ENCODE measurements at regions not wholly inside any gene's neighbourhood (a gene's known extent, or its start where the extent isn't known, plus 50 kb on each side); places are given as distances from the start of the nearest gene placed in this dataset.

DNA sequence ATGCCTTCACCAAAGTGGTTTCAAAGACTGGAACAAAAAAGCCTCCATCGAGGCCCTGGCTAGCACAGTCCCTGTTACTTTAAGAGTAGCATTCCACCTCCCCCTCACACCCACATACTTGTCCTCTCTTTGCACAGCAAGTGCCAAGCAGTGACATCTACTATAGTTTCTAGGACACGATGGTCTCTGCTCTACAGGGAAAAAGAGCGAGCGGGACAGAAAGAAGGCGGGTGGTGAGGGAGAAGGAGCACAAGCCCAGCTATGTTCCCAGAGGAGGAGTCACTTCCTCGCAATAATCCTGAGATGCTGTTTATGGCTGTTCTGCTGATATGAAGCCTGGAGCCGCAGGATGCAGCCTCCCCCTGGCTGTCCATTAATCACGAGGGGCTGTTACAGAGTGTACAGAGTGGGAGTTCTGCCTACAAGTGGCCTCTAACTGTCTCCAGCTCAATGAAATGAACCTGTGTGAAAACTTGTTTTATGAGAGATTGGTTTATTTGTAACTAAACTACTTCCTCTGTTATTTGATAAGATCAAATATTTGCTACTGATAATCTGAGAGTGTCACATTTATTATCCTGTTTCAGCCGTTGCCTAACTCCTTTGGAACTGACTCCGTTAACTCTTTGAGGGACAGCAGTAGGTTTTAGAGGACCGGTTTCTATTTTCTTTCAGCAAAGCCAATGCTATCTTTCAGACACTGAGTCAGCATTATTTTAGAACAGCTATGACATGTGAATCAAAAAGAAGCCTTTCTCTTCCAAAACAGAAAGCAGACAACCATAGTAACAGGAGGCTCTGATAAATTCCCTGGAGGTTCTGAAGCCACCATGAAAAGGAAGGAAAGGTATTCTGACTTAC is 208.0 kb downstream of the SPRY2 start:
- H3K27ac ChIP-seq = peak overlapping the region; percentile 68 to 85 (median 80)
- TF ChIP-seq, protein P1, sequence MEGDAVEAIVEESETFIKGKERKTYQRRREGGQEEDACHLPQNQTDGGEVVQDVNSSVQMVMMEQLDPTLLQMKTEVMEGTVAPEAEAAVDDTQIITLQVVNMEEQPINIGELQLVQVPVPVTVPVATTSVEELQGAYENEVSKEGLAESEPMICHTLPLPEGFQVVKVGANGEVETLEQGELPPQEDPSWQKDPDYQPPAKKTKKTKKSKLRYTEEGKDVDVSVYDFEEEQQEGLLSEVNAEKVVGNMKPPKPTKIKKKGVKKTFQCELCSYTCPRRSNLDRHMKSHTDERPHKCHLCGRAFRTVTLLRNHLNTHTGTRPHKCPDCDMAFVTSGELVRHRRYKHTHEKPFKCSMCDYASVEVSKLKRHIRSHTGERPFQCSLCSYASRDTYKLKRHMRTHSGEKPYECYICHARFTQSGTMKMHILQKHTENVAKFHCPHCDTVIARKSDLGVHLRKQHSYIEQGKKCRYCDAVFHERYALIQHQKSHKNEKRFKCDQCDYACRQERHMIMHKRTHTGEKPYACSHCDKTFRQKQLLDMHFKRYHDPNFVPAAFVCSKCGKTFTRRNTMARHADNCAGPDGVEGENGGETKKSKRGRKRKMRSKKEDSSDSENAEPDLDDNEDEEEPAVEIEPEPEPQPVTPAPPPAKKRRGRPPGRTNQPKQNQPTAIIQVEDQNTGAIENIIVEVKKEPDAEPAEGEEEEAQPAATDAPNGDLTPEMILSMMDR (IDR thresholded peaks at IDR 0.05) = no peak
- TF ChIP-seq EP300 (IDR thresholded peaks at IDR 0.05) (peak in 2 of 4 donors; percentile 67 to 81), POLR2A (IDR thresholded peaks at IDR 0.05) (peak in 3 of 4 donors; percentile 33 to 42 (median 36)), POLR2AphosphoS5 (IDR thresholded peaks at IDR 0.05) (peak; percentile 78 to 86)
- no peaks in the 10 kb centered on the region for H3K9me3 ChIP-seq
- H3K4me1 ChIP-seq = peaks cover 12 to 30% (median 26%) of the 10 kb centered on the region in 4 donors
- H3K36me3 ChIP-seq = no peaks in the 10 kb centered on the region
- ATAC-seq (ENCODE audit: low FRiP score in 2 of 2) (peak; percentile 86 to 94), DNase-seq (peak in 1 of 2 donors; percentile 76)
- no peaks in the 10 kb centered on the region for H3K27me3 ChIP-seq
- 15 to 17% methylated on average over 11 of the region's 11 CpGs for WGBS, 2 donors
- H3K4me3 ChIP-seq = peak overlapping the region in 3 of 4 donors; percentile 19 to 37 (median 26)

DNA sequence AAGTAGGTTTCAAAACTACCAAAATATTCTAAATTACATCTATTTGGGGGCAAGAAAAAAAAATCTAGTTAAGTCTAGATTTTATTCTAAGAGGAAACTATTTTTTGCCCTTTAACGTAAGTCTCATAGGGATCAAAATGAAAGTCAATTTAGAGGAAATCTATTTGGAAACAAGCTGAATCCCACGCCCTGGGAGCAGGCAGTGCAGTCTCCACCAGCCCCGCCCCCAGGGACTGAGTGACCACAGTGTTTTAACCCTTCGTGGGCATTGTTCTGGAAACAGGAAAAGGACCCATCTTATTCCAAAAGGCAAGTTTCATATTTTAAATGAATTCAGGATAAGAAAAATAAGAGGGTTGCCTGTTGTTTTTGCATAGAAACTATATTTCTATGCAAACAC is 209.7 kb downstream of the SPRY2 start:
- H3K27ac ChIP-seq = peak overlapping the region; percentile 50 to 83 (median 62)
- TF ChIP-seq EP300 (IDR thresholded peaks at IDR 0.05) (no peak), POLR2AphosphoS5 (IDR thresholded peaks at IDR 0.05) (peak in 1 of 2 donors; percentile 49)
- TF ChIP-seq, protein P1 (IDR thresholded peaks at IDR 0.05) = no peak
- H3K4me1 ChIP-seq = peaks cover 12 to 30% (median 26%) of the 10 kb centered on the region in 4 donors
- H3K27me3 ChIP-seq = no peaks in the 10 kb centered on the region
- H3K4me3 ChIP-seq = peak overlapping the region in 3 of 4 donors; percentile 25 to 38 (median 34)
- 5 to 7% methylated on average over 4 of the region's 4 CpGs for WGBS, 2 donors
- no peaks in the 10 kb centered on the region for H3K36me3 ChIP-seq
- DNase-seq (peak; percentile 49 to 87), ATAC-seq (ENCODE audit: low FRiP score in 2 of 2) (peak; percentile 60 to 70)
- H3K9me3 ChIP-seq = no peaks in the 10 kb centered on the region

DNA sequence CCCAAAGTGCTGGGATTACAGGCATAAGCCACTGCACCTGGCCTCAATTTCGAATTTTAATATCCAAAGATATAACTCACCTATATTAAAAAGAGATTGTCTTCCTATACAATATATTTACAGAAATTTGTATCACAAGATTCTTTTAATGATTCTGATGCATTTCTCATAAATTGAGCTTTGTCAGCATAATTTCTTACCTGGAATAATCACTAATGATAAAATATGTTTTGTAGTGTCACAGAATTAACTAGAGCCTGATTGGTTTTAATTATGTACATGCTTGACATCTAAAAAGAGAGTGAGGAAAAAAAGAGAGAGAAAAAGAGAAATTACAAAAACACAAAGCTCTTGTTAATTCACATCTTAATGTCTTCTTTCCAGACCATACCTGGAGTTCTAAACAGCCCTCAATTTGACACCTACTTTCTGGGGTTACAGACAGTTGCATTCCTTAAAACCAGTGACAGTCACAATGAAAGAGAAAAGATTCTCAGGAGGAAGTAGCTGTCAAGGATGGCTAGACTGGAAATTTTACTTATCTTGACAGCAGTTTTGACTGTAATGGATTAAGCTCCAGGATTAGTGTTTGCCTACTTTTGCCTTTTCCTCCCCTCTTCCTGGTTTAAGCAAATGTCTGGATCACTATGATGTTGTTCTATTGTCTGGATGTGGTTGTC is 214.4 kb downstream of the SPRY2 start:
- Histone ChIP-seq H3K27me3 (no peaks in the 10 kb centered on the region), H3K4me1 (peaks cover 2 to 7% (median 6%) of the 10 kb centered on the region in 4 donors), H3K27ac (no peak overlapping the region), H3K4me3 (no peak overlapping the region), H3K36me3 (no peaks in the 10 kb centered on the region), H3K9me3 (no peaks in the 10 kb centered on the region)
- 60 to 76% methylated on average over 1 of the region's 1 CpG for WGBS, 2 donors
- DNase-seq (no peak), ATAC-seq (ENCODE audit: low FRiP score in 2 of 2) (no peak)
- no peak for TF ChIP-seq POLR2AphosphoS5 (IDR thresholded peaks at IDR 0.05)
- TF ChIP-seq, protein P1 (IDR thresholded peaks at IDR 0.05) = no peak
- TF ChIP-seq EP300 (IDR thresholded peaks at IDR 0.05) = no peak
- TF ChIP-seq POLR2A (IDR thresholded peaks at IDR 0.05) = no peak

DNA sequence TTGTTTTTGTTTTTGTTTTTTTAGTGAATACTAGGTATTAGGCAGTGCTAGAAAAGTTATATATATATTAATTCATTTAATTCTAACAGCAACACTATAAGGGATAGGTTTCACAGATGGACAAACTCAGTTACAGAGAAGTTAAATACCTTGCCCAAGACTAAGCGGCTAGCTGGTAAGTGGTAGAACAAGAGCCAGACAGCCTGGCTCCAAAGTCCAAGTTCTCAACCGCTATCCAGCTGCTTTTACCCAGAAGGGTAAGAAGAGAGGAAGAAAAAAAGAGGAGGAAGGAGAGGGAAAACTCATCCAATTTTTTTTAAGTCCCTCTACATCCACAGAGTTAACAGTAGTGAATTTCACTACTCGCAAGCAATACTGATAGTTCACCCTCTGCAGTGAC is 217.0 kb downstream of the SPRY2 start:
- WGBS, 2 donors = 96 to 97% methylated on average over 3 of the region's 3 CpGs
- TF ChIP-seq EP300 (IDR thresholded peaks at IDR 0.05) = no peak
- TF ChIP-seq, protein P1 (IDR thresholded peaks at IDR 0.05) = no peak
- TF ChIP-seq POLR2AphosphoS5 (IDR thresholded peaks at IDR 0.05) = no peak
- TF ChIP-seq POLR2A (IDR thresholded peaks at IDR 0.05) = no peak

More for the DNA sequence above, 217.0 kb downstream of the SPRY2 start:
- Histone ChIP-seq H3K27me3 (no peaks in the 10 kb centered on the region), H3K27ac (no peak overlapping the region), H3K9me3 (no peaks in the 10 kb centered on the region), H3K4me1 (no peaks in the 10 kb centered on the region), H3K4me3 (no peak overlapping the region), H3K36me3 (no peaks in the 10 kb centered on the region)
- ATAC-seq (ENCODE audit: low FRiP score in 2 of 2) = no peak
- DNase-seq = no peak
